Loucy (cell line): ENCODE measurements at regions not wholly inside any gene's neighbourhood (a gene's known extent, or its start where the extent isn't known, plus 50 kb on each side); places are given as distances from the start of the nearest gene placed in this dataset.

Experiments used
- CTCF ChIP-seq: fragments of 200-600 bp; sonication (generic); conservative IDR thresholded peaks from 2 replicates; pipeline ENCODE4 v1.5.1; 2014; ENCODE audit warnings: mild to moderate bottlenecking, antibody characterized with exemption, low read length
- EZH2phosphoT487 ChIP-seq: fragments of 200-600 bp; IDR thresholded peaks from 2 replicates; pipeline ENCODE4 v1.6.1; 2018; ENCODE audit warnings: antibody characterized with exemption, mild to moderate bottlenecking, moderate library complexity, borderline replicate concordance

DNA sequence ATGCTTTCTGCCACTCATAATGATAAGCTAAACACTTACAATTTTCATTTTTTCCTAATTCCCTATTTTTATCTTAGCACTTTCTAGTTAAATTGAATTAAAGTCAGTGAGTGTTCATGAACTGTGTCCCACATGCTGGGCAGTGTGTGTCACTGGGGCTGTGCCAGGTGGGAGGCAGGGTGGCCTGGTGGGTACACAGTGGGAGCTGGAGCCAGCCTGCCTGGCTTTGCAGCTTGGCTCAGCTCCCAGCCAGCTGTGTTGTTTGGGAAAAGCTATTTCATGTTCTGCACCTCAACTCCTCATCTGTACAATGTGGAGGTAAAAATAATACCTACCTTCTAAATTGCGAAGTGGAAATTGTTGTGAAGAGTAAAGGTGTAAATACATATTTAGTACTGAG is 238.4 kb downstream of the PLA2G4A start:
- TF ChIP-seq CTCF: no peak
- TF ChIP-seq EZH2phosphoT487: no peak
